Esophagus squamous epithelium (tissue), 5 donors: ENCODE measurements at regions not wholly inside any gene's neighbourhood (a gene's known extent, or its start where the extent isn't known, plus 50 kb on each side); places are given as distances from the start of the nearest gene placed in this dataset.

Experiments
- DNase-seq: peaks from one replicate; lab custom pipeline; 2025; lab: John Stamatoyannopoulos, UW
- H3K27ac ChIP-seq, 4 donors: fragments of 200-600 bp; sonication (generic); one replicate each; pipeline ENCODE4 v1.5.1; 2016 to 2019; ENCODE audit warnings: mild to moderate bottlenecking in 1 of 4
- H3K27me3 ChIP-seq, 4 donors: fragments of 200-600 bp; sonication (generic); 1 replicate in 3 of 4; 2 replicates in 1 of 4; pipeline versions ENCODE4 v1.5.1 to v1.6.0; 2017 to 2021; ENCODE audit warnings: antibody characterized with exemption in 1 of 4
- H3K36me3 ChIP-seq, 3 donors: fragments of 200-600 bp; sonication (generic); one replicate each; pipeline ENCODE4 v1.5.1; 2016 to 2019
- H3K4me1 ChIP-seq, 3 donors: fragments of 200-600 bp; sonication (generic); one replicate each; pipeline ENCODE4 v1.5.1; 2017 to 2019
- H3K4me3 ChIP-seq, 4 donors: fragments of 200-600 bp; sonication (generic); 1 replicate in 3 of 4; 2 replicates in 1 of 4; pipeline ENCODE4 v1.5.1; 2016 to 2019; ENCODE audit warnings: mild to moderate bottlenecking in 2 of 4, moderate library complexity in 1 of 4
- H3K9me3 ChIP-seq, 3 donors: fragments of 200-600 bp; sonication (generic); one replicate each; pipeline ENCODE4 v1.5.1; 2016 to 2019
- POLR2A ChIP-seq, 4 donors: fragments of 450-650 bp; IDR thresholded peaks; one replicate each; pipeline ENCODE4 v1.6.1; 2017; ENCODE audit warnings: antibody characterized with exemption in 4 of 4, mild to moderate bottlenecking in 4 of 4, moderate library complexity in 3 of 4
- WGBS, 2 donors: methylation state at CpG; one replicate each; pipeline ENCODE4 v1.1.5; 2018; 5-methylcytosine and 5-hydroxymethylcytosine counted together
- intact Hi-C: fragments of 100-400 bp; cut with DNase I; formaldehyde crosslinking; loops from one replicate; pipeline ENCODE4 v1.15.0; 2022
- TF ChIP-seq, protein P1 (sequence below), 6 experiments: fragments of 450-650 bp in 4 of 6; fragments of 200-600 bp in 2 of 6; sonication (generic) in 2 of 6; IDR thresholded peaks; one replicate each; pipeline ENCODE4 v1.5.1; 2016 to 2019; ENCODE audit warnings: antibody characterized with exemption in 6 of 6, mild to moderate bottlenecking in 4 of 6, moderate library complexity in 4 of 6
- donor health status: DM: yes; HTN: yes; CAD: no.

DNA sequence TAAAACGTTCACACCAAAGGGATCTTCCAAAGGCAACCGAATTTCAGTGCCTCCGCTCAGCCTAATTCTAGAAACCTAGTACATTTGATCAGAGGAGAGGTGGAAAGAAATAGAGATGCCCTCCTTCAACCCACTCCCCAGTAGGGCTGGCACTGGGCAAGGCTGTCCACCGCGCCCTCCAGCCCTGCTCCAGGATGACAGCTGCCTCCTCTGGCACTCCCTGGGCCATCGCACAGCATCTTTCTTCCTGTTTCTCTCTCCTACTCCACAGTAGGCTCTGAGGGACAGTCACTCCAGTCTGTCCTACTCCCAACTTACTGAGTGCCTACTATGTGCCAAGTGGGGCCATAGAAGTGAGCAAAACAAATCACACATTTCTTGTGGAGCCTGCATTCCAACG is 226.2 kb downstream of the SKIDA1 start:
- H3K27ac ChIP-seq: no peak overlapping the region
- no peak overlapping the region for H3K4me3 ChIP-seq
- WGBS, 2 donors: 87 to 90% methylated on average over 5 to 7 of the region's 7 CpGs
- peaks cover 0 to 6% (median 0%) of the 10 kb centered on the region in 3 donors for H3K4me1 ChIP-seq
- no peaks in the 10 kb centered on the region for H3K27me3 ChIP-seq
- H3K9me3 ChIP-seq: no peaks in the 10 kb centered on the region
- intact Hi-C loops: no loop called here
- H3K36me3 ChIP-seq: no peaks in the 10 kb centered on the region
- no peak for DNase-seq
- TF ChIP-seq, protein P1, sequence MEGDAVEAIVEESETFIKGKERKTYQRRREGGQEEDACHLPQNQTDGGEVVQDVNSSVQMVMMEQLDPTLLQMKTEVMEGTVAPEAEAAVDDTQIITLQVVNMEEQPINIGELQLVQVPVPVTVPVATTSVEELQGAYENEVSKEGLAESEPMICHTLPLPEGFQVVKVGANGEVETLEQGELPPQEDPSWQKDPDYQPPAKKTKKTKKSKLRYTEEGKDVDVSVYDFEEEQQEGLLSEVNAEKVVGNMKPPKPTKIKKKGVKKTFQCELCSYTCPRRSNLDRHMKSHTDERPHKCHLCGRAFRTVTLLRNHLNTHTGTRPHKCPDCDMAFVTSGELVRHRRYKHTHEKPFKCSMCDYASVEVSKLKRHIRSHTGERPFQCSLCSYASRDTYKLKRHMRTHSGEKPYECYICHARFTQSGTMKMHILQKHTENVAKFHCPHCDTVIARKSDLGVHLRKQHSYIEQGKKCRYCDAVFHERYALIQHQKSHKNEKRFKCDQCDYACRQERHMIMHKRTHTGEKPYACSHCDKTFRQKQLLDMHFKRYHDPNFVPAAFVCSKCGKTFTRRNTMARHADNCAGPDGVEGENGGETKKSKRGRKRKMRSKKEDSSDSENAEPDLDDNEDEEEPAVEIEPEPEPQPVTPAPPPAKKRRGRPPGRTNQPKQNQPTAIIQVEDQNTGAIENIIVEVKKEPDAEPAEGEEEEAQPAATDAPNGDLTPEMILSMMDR (IDR thresholded peaks at IDR 0.05): no peak
- no peak for TF ChIP-seq POLR2A (IDR thresholded peaks at IDR 0.05)

DNA sequence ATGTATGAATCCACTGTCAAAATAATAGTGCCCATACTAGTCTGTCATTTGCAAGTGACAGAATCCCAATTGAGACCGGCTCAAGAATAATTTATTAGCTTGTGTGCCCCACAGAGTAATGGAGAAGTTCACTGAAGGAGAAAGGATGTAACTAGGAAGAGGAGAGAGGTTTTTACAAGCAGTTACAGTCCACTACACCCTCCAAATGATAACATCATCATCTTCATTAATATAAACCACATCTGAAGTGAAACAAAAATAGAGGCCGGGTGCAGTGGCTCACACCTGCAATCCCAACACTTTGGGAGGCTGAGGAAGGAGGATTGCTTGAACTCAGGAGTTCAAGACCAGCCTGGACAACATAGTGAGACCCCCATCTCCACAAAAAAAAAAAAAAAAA is 226.8 kb downstream of the SKIDA1 start:
- TF ChIP-seq, protein P1 (IDR thresholded peaks at IDR 0.05): no peak
- no peak for TF ChIP-seq POLR2A (IDR thresholded peaks at IDR 0.05)
- Histone ChIP-seq H3K4me1 (peaks cover 0 to 8% (median 1%) of the 10 kb centered on the region in 3 donors), H3K4me3 (no peak overlapping the region), H3K36me3 (no peaks in the 10 kb centered on the region), H3K9me3 (no peaks in the 10 kb centered on the region), H3K27me3 (no peaks in the 10 kb centered on the region), H3K27ac (no peak overlapping the region)
- DNase-seq: no peak
- intact Hi-C loops: no loop called here
- 85 to 100% methylated on average over 2 of the region's 2 CpGs for WGBS, 2 donors

DNA sequence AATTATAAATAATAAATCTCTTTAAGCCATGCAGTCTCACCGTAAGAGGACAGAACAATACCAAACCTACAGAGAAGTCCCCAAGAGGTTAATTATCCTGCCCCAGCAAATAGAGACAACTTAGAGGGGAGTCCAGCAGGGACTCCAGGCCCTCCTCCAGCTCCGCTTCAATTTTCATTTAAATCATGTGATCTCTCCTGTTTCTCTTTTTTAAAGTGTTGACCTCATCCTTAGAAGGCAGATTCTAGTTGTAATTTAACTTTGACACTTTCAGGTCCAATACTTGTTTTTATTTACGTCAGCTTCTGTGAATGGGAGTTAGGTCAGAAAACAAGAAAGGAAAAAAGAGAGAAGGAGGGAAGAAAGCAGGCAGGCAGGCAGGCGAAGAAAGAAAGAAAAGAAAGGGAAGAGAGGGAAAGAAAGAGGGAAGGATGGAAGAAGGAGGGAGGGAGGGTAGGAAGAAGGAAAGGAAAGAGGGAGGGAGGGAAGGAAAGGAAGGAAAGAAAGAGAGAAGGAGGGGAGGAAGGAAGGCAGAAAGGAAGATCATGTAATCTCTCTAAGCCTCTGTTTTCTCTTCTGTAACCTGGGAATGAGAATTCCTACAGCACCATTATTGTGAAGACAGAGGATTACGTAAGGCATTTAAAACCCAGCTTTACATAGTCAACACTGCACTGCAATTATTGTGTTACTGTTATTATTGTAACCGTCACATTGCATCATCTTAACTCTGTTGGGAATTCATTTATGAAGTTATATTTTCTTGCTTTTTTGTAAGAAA is 227.7 kb downstream of the SKIDA1 start:
- no peak overlapping the region for H3K27ac ChIP-seq
- H3K4me3 ChIP-seq: no peak overlapping the region
- H3K9me3 ChIP-seq: no peaks in the 10 kb centered on the region
- DNase-seq: no peak
- TF ChIP-seq, protein P1 (IDR thresholded peaks at IDR 0.05): no peak
- TF ChIP-seq POLR2A (IDR thresholded peaks at IDR 0.05): no peak
- H3K4me1 ChIP-seq: peaks cover 0 to 17% (median 7%) of the 10 kb centered on the region in 3 donors
- no peaks in the 10 kb centered on the region for H3K27me3 ChIP-seq
- 76% methylated on average over 6 of the region's 6 CpGs for WGBS, 2 donors
- no peaks in the 10 kb centered on the region for H3K36me3 ChIP-seq
- intact Hi-C loops: no loop called here

DNA sequence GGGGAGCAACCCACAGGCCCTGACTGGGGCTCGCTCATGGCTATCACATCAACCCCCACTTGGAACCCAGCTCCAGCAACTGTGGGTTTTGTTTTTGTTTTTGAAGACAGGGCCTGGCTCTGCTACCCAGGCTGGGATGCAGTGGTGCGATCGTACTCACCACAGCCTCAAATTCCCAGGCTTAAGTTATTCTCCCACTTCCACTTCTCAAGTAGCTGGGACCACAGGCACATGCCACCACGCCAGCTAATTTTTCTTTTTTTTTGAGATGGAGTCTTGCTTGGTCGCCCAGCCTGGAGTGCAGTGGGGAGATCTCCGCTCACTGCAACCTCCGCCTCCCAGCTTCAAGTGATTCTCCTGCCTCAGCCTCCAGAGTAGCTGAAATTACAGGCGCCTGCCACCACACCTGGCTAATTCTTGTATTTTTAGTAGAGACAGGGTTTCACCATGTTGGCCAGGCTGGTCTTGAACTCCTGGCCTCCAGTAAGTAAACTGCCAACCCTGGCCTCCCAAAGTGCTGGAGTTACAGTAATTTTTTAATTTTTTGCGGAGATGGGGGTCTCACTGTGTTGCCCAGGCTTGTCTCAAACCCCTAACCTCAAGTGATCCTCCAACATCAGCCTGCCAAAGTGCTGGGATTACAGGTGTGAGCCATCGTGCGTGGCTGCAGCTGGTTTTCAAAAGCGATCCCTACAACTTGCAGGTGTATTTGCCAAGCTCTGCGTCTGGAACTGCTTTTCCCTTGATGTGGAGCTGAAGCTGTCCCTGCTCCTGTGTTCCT is 228.7 kb downstream of the SKIDA1 start:
- Histone ChIP-seq H3K27me3 (no peaks in the 10 kb centered on the region), H3K36me3 (no peaks in the 10 kb centered on the region), H3K4me1 (peaks cover 0 to 28% (median 7%) of the 10 kb centered on the region in 3 donors), H3K9me3 (no peaks in the 10 kb centered on the region), H3K4me3 (no peak overlapping the region), H3K27ac (no peak overlapping the region)
- TF ChIP-seq, protein P1 (IDR thresholded peaks at IDR 0.05): no peak
- no peak for TF ChIP-seq POLR2A (IDR thresholded peaks at IDR 0.05)
- intact Hi-C loops: no loop called here
- DNase-seq: no peak
- 91 to 96% methylated on average over 12 of the region's 13 CpGs for WGBS, 2 donors
